GM23338 (cell line): ENCODE measurements at regions not wholly inside any gene's neighbourhood (a gene's known extent, or its start where the extent isn't known, plus 50 kb on each side); places are given as distances from the start of the nearest gene placed in this dataset.

Experiments
- ATAC-seq: fragments of 200-7000 bp; cut with Tn5 transposase; 3 replicates; pipeline ENCODE4 v1.9.1; 2020
- DNase-seq: peaks from one replicate; pipeline ENCODE4 v3.0.0-alpha.2; 2015; ENCODE audit warnings: low spot score
- H2AFZ ChIP-seq: fragments of 200-600 bp; sonication (generic); 2 replicates; pipeline ENCODE4 v1.8.0; 2016; ENCODE audit warnings: antibody characterized with exemption, mild to moderate bottlenecking, moderate library complexity
- H3F3A ChIP-seq: fragments of 200-600 bp; sonication (generic); replicated peaks from 2 replicates; pipeline ENCODE4 v1.8.0; 2017; ENCODE audit warnings: antibody characterized with exemption, mixed run types, low read depth
- H3K27ac ChIP-seq: fragments of 200-600 bp; sonication (generic); 2 replicates; pipeline ENCODE4 v1.6.1; 2016; ENCODE audit warnings: low read depth
- H3K27me3 ChIP-seq: fragments of 200-600 bp; sonication (generic); 2 replicates; pipeline ENCODE4 v1.8.0; 2016; ENCODE audit warnings: mild to moderate bottlenecking, mixed run types, moderate library complexity; ENCODE audit not compliant: insufficient read depth
- H3K36me3 ChIP-seq: fragments of 200-600 bp; sonication (generic); 2 replicates; pipeline ENCODE4 v1.8.0; 2016; ENCODE audit warnings: mild to moderate bottlenecking; ENCODE audit not compliant: insufficient read depth
- H3K4me1 ChIP-seq: fragments of 200-600 bp; sonication (generic); 2 replicates; pipeline ENCODE4 v1.8.0; 2016; ENCODE audit warnings: mild to moderate bottlenecking, moderate library complexity; ENCODE audit not compliant: insufficient read depth
- H3K4me2 ChIP-seq: fragments of 200-600 bp; sonication (generic); 2 replicates; pipeline ENCODE4 v1.7.1; 2017; ENCODE audit warnings: mixed run types
- H3K4me3 ChIP-seq: fragments of 200-600 bp; sonication (generic); 2 replicates; pipeline ENCODE4 v1.6.1; 2016; ENCODE audit warnings: mixed run types
- H3K79me2 ChIP-seq: fragments of 200-600 bp; sonication (generic); replicated peaks from 2 replicates; pipeline ENCODE4 v1.8.0; 2017; ENCODE audit warnings: mild to moderate bottlenecking; ENCODE audit not compliant: insufficient read depth
- H3K9me2 ChIP-seq: fragments of 200-600 bp; sonication (generic); 2 replicates; pipeline ENCODE4 v1.8.0; 2017; ENCODE audit not compliant: insufficient read depth
- H4K20me1 ChIP-seq: fragments of 200-600 bp; sonication (generic); replicated peaks from 2 replicates; pipeline ENCODE4 v1.8.0; 2017; ENCODE audit warnings: mild to moderate bottlenecking; ENCODE audit not compliant: insufficient read depth
- H3K27ac Mint-ChIP-seq: 2 replicates; pipeline ENCODE4 v1.8.0; 2020; ENCODE audit warnings: inconsistent platforms, mild to moderate bottlenecking, moderate library complexity, mixed read lengths
- H3K27me3 Mint-ChIP-seq: 3 replicates; pipeline ENCODE4 v1.8.0; 2022; ENCODE audit warnings: low read depth, mild to moderate bottlenecking, moderate library complexity, mixed read lengths, inconsistent platforms; ENCODE audit not compliant: insufficient read depth, poor library complexity
- H3K36me3 Mint-ChIP-seq: 3 replicates; pipeline ENCODE4 v1.8.0; 2021; ENCODE audit warnings: low read depth, mild to moderate bottlenecking, inconsistent platforms, moderate library complexity, mixed read lengths
- H3K4me1 Mint-ChIP-seq: 3 replicates; pipeline ENCODE4 v1.8.0; 2020; ENCODE audit warnings: mild to moderate bottlenecking, inconsistent platforms, mixed read lengths
- H3K4me3 Mint-ChIP-seq: 3 replicates; pipeline ENCODE4 v1.8.0; 2021; ENCODE audit warnings: moderate library complexity, mild to moderate bottlenecking, inconsistent platforms, mixed read lengths
- H3K9me3 Mint-ChIP-seq: 3 replicates; pipeline ENCODE4 v1.8.0; 2020; ENCODE audit warnings: moderate library complexity, mild to moderate bottlenecking, inconsistent platforms, mixed read lengths
- CREB1 ChIP-seq: fragments of 250-450 bp; sonication (Bioruptor Pico); IDR thresholded peaks from 2 replicates; pipeline ENCODE4 v1.5.0; 2020; ENCODE audit warnings: low read depth, mild to moderate bottlenecking, moderate library complexity
- EZH2 ChIP-seq: fragments of 200-600 bp; sonication (generic); IDR thresholded peaks from one replicate; pipeline ENCODE4 v1.8.0; 2017; ENCODE audit warnings: antibody characterized with exemption, mild to moderate bottlenecking, low read depth; ENCODE audit not compliant: unreplicated experiment
- EZH2phosphoT487 ChIP-seq: fragments of 200-600 bp; sonication (generic); IDR thresholded peaks from one replicate; pipeline ENCODE4 v1.8.1; 2018; ENCODE audit warnings: antibody characterized with exemption; ENCODE audit not compliant: unreplicated experiment
- JUNB ChIP-seq: IDR thresholded peaks from one replicate; pipeline ENCODE4 v1.6.1; 2016; ENCODE audit warnings: antibody characterized with exemption; ENCODE audit not compliant: unreplicated experiment
- NANOG ChIP-seq: IDR thresholded peaks from 2 replicates; pipeline ENCODE4 v1.6.1; 2016; ENCODE audit warnings: antibody characterized with exemption, borderline replicate concordance
- POLR2AphosphoS5 ChIP-seq: IDR thresholded peaks from 2 replicates; pipeline ENCODE4 v1.6.1; 2016; ENCODE audit warnings: antibody characterized with exemption, low read depth
- STAT1 ChIP-seq: IDR thresholded peaks from one replicate; pipeline ENCODE4 v1.6.1; 2016; ENCODE audit warnings: antibody characterized with exemption; ENCODE audit not compliant: unreplicated experiment
- ZNF114 ChIP-seq: fragments of 250-450 bp; sonication (Bioruptor Pico); IDR thresholded peaks from 2 replicates; pipeline ENCODE4 v1.5.0; 2020; ENCODE audit warnings: mild to moderate bottlenecking, moderate library complexity
- ZNF331 ChIP-seq: fragments of 250-450 bp; sonication (Bioruptor Pico); IDR thresholded peaks from 2 replicates; pipeline ENCODE4 v1.5.0; 2020; ENCODE audit warnings: low read depth, mild to moderate bottlenecking, moderate library complexity
- TF ChIP-seq, protein P1 (sequence below): IDR thresholded peaks from one replicate; pipeline ENCODE4 v1.6.1; 2018; ENCODE audit warnings: antibody characterized with exemption; ENCODE audit not compliant: unreplicated experiment
- TF ChIP-seq, protein P2 (sequence below): IDR thresholded peaks from 2 replicates; pipeline ENCODE4 v1.6.1; 2016; ENCODE audit warnings: antibody characterized with exemption
- TF ChIP-seq, protein P3 (sequence below), 2 experiments: fragments of 200-600 bp in 1 of 2; sonication (generic) in 1 of 2; conservative IDR thresholded peaks; 2 replicates each; pipeline versions ENCODE4 v1.5.1 to v1.6.1; 2016 to 2017; ENCODE audit warnings: antibody characterized with exemption in 2 of 2, low read depth in 2 of 2, mild to moderate bottlenecking in 2 of 2, moderate library complexity in 1 of 2
- TF ChIP-seq, protein P4 (sequence below): fragments of 250-450 bp; sonication (Bioruptor Pico); IDR thresholded peaks from 2 replicates; pipeline ENCODE4 v1.5.0; 2020; ENCODE audit warnings: mild to moderate bottlenecking, moderate library complexity

DNA sequence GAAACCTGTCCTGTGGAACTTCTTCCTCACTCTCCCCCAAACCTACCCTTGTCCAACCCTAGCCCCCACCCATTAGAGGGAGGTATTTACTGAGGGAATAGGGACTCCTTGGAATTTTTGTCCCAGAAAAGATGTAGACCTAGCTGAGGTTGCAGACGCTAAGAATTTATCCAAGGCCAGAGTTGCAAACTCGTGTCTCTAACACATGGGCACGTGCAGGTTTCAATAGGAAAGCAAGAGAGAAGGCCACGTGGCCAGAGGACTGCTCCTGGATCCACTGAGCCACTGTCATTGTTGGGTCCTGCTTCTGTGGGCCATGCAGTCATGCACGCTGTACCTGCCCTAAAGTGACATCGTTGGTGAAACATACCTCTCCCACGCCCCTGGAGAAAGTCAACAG is 243.4 kb upstream of the KCNG1 start:
- Mint-ChIP-seq H3K9me3 (peaks cover 42% of the 10 kb centered on the region), H3K36me3 (peaks cover 12% of the 10 kb centered on the region; the same call in 2 of the 3 replicates)
- ATAC-seq, result no peak

More for the DNA sequence above, 243.4 kb upstream of the KCNG1 start:
- no peaks in the 10 kb centered on the region; the same call in 2 of the 3 replicates for H3K4me1 Mint-ChIP-seq
- no peaks in the 10 kb centered on the region for H3K27me3 ChIP-seq
- H3K27me3 Mint-ChIP-seq, result no peaks in the 10 kb centered on the region
- H3K27ac ChIP-seq, result no peak overlapping the region
- H3K36me3 ChIP-seq, result no peaks in the 10 kb centered on the region; the same call in 1 of the 2 replicates
- H3K4me3 Mint-ChIP-seq, result no peak overlapping the region
- no peaks in the 10 kb centered on the region for H3F3A ChIP-seq
- peak overlapping the region; percentile 47; the same call in 1 of the 2 replicates for H2AFZ ChIP-seq
- DNase-seq, result no peak
- H3K4me1 ChIP-seq, result peaks cover 2% of the 10 kb centered on the region; the same call in 1 of the 2 replicates
- no peaks in the 10 kb centered on the region for H3K79me2 ChIP-seq
- no peak overlapping the region for H3K4me2 ChIP-seq
- no peak overlapping the region for H3K27ac Mint-ChIP-seq
- no peak for TF ChIP-seq CREB1
- no peak for TF ChIP-seq ZNF331 (CRISPR knock-in tag)
- TF ChIP-seq, protein P1, sequence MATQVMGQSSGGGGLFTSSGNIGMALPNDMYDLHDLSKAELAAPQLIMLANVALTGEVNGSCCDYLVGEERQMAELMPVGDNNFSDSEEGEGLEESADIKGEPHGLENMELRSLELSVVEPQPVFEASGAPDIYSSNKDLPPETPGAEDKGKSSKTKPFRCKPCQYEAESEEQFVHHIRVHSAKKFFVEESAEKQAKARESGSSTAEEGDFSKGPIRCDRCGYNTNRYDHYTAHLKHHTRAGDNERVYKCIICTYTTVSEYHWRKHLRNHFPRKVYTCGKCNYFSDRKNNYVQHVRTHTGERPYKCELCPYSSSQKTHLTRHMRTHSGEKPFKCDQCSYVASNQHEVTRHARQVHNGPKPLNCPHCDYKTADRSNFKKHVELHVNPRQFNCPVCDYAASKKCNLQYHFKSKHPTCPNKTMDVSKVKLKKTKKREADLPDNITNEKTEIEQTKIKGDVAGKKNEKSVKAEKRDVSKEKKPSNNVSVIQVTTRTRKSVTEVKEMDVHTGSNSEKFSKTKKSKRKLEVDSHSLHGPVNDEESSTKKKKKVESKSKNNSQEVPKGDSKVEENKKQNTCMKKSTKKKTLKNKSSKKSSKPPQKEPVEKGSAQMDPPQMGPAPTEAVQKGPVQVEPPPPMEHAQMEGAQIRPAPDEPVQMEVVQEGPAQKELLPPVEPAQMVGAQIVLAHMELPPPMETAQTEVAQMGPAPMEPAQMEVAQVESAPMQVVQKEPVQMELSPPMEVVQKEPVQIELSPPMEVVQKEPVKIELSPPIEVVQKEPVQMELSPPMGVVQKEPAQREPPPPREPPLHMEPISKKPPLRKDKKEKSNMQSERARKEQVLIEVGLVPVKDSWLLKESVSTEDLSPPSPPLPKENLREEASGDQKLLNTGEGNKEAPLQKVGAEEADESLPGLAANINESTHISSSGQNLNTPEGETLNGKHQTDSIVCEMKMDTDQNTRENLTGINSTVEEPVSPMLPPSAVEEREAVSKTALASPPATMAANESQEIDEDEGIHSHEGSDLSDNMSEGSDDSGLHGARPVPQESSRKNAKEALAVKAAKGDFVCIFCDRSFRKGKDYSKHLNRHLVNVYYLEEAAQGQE, result no peak
- TF ChIP-seq, protein P2, sequence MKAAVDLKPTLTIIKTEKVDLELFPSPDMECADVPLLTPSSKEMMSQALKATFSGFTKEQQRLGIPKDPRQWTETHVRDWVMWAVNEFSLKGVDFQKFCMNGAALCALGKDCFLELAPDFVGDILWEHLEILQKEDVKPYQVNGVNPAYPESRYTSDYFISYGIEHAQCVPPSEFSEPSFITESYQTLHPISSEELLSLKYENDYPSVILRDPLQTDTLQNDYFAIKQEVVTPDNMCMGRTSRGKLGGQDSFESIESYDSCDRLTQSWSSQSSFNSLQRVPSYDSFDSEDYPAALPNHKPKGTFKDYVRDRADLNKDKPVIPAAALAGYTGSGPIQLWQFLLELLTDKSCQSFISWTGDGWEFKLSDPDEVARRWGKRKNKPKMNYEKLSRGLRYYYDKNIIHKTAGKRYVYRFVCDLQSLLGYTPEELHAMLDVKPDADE, result no peak
- TF ChIP-seq EZH2phosphoT487, result no peak
- no peak for TF ChIP-seq NANOG
- TF ChIP-seq POLR2AphosphoS5, result no peak
- no peak for TF ChIP-seq ZNF114
- TF ChIP-seq EZH2, result no peak
- TF ChIP-seq, protein P3, sequence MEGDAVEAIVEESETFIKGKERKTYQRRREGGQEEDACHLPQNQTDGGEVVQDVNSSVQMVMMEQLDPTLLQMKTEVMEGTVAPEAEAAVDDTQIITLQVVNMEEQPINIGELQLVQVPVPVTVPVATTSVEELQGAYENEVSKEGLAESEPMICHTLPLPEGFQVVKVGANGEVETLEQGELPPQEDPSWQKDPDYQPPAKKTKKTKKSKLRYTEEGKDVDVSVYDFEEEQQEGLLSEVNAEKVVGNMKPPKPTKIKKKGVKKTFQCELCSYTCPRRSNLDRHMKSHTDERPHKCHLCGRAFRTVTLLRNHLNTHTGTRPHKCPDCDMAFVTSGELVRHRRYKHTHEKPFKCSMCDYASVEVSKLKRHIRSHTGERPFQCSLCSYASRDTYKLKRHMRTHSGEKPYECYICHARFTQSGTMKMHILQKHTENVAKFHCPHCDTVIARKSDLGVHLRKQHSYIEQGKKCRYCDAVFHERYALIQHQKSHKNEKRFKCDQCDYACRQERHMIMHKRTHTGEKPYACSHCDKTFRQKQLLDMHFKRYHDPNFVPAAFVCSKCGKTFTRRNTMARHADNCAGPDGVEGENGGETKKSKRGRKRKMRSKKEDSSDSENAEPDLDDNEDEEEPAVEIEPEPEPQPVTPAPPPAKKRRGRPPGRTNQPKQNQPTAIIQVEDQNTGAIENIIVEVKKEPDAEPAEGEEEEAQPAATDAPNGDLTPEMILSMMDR (conservative IDR thresholded peaks at IDR 0.05; ENCODE audit: low read depth in 2 of 2), result no peak
- TF ChIP-seq, protein P4, sequence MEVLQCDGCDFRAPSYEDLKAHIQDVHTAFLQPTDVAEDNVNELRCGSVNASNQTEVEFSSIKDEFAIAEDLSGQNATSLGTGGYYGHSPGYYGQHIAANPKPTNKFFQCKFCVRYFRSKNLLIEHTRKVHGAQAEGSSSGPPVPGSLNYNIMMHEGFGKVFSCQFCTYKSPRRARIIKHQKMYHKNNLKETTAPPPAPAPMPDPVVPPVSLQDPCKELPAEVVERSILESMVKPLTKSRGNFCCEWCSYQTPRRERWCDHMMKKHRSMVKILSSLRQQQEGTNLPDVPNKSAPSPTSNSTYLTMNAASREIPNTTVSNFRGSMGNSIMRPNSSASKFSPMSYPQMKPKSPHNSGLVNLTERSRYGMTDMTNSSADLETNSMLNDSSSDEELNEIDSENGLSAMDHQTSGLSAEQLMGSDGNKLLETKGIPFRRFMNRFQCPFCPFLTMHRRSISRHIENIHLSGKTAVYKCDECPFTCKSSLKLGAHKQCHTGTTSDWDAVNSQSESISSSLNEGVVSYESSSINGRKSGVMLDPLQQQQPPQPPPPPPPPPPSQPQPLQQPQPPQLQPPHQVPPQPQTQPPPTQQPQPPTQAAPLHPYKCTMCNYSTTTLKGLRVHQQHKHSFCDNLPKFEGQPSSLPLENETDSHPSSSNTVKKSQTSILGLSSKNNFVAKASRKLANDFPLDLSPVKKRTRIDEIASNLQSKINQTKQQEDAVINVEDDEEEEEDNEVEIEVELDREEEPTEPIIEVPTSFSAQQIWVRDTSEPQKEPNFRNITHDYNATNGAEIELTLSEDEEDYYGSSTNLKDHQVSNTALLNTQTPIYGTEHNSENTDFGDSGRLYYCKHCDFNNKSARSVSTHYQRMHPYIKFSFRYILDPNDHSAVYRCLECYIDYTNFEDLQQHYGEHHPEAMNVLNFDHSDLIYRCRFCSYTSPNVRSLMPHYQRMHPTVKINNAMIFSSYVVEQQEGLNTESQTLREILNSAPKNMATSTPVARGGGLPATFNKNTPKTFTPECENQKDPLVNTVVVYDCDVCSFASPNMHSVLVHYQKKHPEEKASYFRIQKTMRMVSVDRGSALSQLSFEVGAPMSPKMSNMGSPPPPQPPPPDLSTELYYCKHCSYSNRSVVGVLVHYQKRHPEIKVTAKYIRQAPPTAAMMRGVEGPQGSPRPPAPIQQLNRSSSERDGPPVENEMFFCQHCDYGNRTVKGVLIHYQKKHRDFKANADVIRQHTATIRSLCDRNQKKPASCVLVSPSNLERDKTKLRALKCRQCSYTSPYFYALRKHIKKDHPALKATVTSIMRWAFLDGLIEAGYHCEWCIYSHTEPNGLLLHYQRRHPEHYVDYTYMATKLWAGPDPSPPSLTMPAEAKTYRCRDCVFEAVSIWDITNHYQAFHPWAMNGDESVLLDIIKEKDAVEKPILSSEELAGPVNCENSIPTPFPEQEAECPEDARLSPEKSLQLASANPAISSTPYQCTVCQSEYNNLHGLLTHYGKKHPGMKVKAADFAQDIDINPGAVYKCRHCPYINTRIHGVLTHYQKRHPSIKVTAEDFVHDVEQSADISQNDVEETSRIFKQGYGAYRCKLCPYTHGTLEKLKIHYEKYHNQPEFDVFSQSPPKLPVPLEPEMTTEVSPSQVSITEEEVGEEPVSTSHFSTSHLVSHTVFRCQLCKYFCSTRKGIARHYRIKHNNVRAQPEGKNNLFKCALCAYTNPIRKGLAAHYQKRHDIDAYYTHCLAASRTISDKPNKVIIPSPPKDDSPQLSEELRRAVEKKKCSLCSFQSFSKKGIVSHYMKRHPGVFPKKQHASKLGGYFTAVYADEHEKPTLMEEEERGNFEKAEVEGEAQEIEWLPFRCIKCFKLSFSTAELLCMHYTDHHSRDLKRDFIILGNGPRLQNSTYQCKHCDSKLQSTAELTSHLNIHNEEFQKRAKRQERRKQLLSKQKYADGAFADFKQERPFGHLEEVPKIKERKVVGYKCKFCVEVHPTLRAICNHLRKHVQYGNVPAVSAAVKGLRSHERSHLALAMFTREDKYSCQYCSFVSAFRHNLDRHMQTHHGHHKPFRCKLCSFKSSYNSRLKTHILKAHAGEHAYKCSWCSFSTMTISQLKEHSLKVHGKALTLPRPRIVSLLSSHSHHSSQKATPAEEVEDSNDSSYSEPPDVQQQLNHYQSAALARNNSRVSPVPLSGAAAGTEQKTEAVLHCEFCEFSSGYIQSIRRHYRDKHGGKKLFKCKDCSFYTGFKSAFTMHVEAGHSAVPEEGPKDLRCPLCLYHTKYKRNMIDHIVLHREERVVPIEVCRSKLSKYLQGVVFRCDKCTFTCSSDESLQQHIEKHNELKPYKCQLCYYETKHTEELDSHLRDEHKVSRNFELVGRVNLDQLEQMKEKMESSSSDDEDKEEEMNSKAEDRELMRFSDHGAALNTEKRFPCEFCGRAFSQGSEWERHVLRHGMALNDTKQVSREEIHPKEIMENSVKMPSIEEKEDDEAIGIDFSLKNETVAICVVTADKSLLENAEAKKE, result no peak
- no peak for TF ChIP-seq JUNB
- no peak for TF ChIP-seq STAT1
- H3K4me3 ChIP-seq, result no peak overlapping the region
- no peaks in the 10 kb centered on the region for H3K9me2 ChIP-seq
- no peaks in the 10 kb centered on the region for H4K20me1 ChIP-seq
